H1 (cell line): ENCODE measurements at regions not wholly inside any gene's neighbourhood (a gene's known extent, or its start where the extent isn't known, plus 50 kb on each side); places are given as distances from the start of the nearest gene placed in this dataset.

Experiments used
- CTCF ChIA-PET: fragments of 300-600 bp; sonication (Branson Sonifier 250); formaldehyde crosslinking; loops from one replicate; lab custom pipeline; 2021; ENCODE audit not compliant: partially characterized antibody; lab: Charles Lee
- POLR2A ChIA-PET: fragments of 300-600 bp; sonication (Branson Sonifier 250); formaldehyde crosslinking; loops from one replicate; lab custom pipeline; 2021; ENCODE audit warnings: inconsistent platforms; ENCODE audit not compliant: partially characterized antibody; lab: Charles Lee
- DNase-seq, 2 experiments: peaks; one replicate each; pipeline versions ENCODE4 v3.0.0 to v3.0.0-alpha.2; 2010 to 2022; ENCODE audit warnings: low spot score in 2 of 2, low read depth in 1 of 2, mixed read lengths in 1 of 2
- FAIRE-seq: peaks from 2 replicates; lab custom pipeline; 2011; peaks lifted over from hg19 to GRCh38; lab: Jason Lieb, UNC
- H2AFZ ChIP-seq: 2 replicates; pipeline ENCODE4 v1.8.1; 2012; ENCODE audit warnings: low read length, inconsistent platforms
- H2AK5ac ChIP-seq: 2 replicates; pipeline ENCODE4 v1.6.1; 2013; ENCODE audit warnings: low read depth, low read length
- H2BK120ac ChIP-seq: replicated peaks from 2 replicates; pipeline ENCODE3; 2013; ENCODE audit warnings: low read depth, low read length, inconsistent platforms
- H2BK12ac ChIP-seq: 2 replicates; pipeline ENCODE4 v1.6.1; 2013; ENCODE audit warnings: low read depth, low read length
- H2BK15ac ChIP-seq: 2 replicates; pipeline ENCODE4 v1.6.1; 2013; ENCODE audit warnings: low read length
- H2BK20ac ChIP-seq: 2 replicates; pipeline ENCODE4 v1.6.1; 2013; ENCODE audit warnings: low read length
- H2BK5ac ChIP-seq: 2 replicates; pipeline ENCODE4 v1.6.1; 2013; ENCODE audit warnings: low read depth, low read length
- H3K14ac ChIP-seq: 2 replicates; pipeline ENCODE4 v1.6.1; 2013; ENCODE audit warnings: inconsistent platforms; ENCODE audit not compliant: insufficient read length
- H3K18ac ChIP-seq: 2 replicates; pipeline ENCODE4 v1.6.1; 2013; ENCODE audit warnings: low read length; ENCODE audit errors: extremely low read depth
- H3K23ac ChIP-seq: 2 replicates; pipeline ENCODE4 v1.6.1; 2013; ENCODE audit warnings: inconsistent platforms; ENCODE audit not compliant: insufficient read length
- H3K23me2 ChIP-seq: 2 replicates; pipeline ENCODE4 v1.6.1; 2013; ENCODE audit warnings: low read depth, low read length
- H3K27ac ChIP-seq: 2 replicates; pipeline ENCODE4 v1.6.1; 2011; ENCODE audit warnings: low read depth, low read length, inconsistent platforms
- H3K27me3 ChIP-seq, 4 experiments: replicated peaks in 1 of 4; 1 replicate in 1 of 4; 2 replicates in 3 of 4; pipeline versions ENCODE4 v1.6.1 to v1.8.1; 2011 to 2013; ENCODE audit warnings: low read length in 3 of 4, mild to moderate bottlenecking in 3 of 4, inconsistent platforms in 2 of 4, mixed read lengths in 2 of 4, moderate library complexity in 1 of 4; ENCODE audit not compliant: control insufficient read depth in 3 of 4, insufficient read depth in 3 of 4; ENCODE audit errors: extremely low read depth in 1 of 4
- H3K36me3 ChIP-seq, 4 experiments: 2 replicates each; pipeline versions ENCODE4 v1.6.1 to v1.8.1; 2011 to 2013; ENCODE audit warnings: mild to moderate bottlenecking in 4 of 4, low read length in 3 of 4, moderate library complexity in 2 of 4, control low read depth in 1 of 4, inconsistent platforms in 1 of 4; ENCODE audit not compliant: insufficient read depth in 4 of 4, control insufficient read depth in 2 of 4
- H3K4ac ChIP-seq: replicated peaks from 2 replicates; pipeline ENCODE3; 2013; ENCODE audit warnings: low read length, low read depth, mixed read lengths, inconsistent platforms; ENCODE audit not compliant: insufficient read length
- H3K4me1 ChIP-seq, 4 experiments: replicated peaks in 1 of 4; 1 replicate in 1 of 4; 2 replicates in 3 of 4; pipeline versions ENCODE4 v1.6.1 to v1.8.1; 2011 to 2013; ENCODE audit warnings: low read length in 3 of 4, inconsistent platforms in 2 of 4, mixed read lengths in 1 of 4; ENCODE audit not compliant: insufficient read depth in 4 of 4, control insufficient read depth in 3 of 4
- H3K4me2 ChIP-seq, 2 experiments: 2 replicates each; pipeline versions ENCODE4 v1.6.1 to v1.8.1; 2011 to 2013; ENCODE audit warnings: low read depth in 2 of 2, low read length in 2 of 2, control low read depth in 1 of 2, inconsistent platforms in 1 of 2, mild to moderate bottlenecking in 1 of 2; ENCODE audit not compliant: insufficient read depth in 1 of 2
- H3K4me3 ChIP-seq, 4 experiments: fragments of 200-600, 300-600 bp in 1 of 4; sonication (generic), shearing (Covaris generic), sonication (Bioruptor Twin) in 1 of 4; 2 replicates each; pipeline versions ENCODE4 v1.5.1 to v1.8.1; 2011 to 2016; ENCODE audit warnings: low read length in 4 of 4, low read depth in 3 of 4, control low read depth in 2 of 4, inconsistent platforms in 2 of 4, mild to moderate bottlenecking in 2 of 4, mixed read lengths in 1 of 4, moderate library complexity in 1 of 4; ENCODE audit not compliant: insufficient read depth in 2 of 4; ENCODE audit errors: extremely low read depth in 1 of 4
- H3K56ac ChIP-seq: replicated peaks from 2 replicates; pipeline ENCODE3; 2013; ENCODE audit warnings: low read depth, mild to moderate bottlenecking, mixed read lengths, low read length, inconsistent platforms; ENCODE audit not compliant: insufficient read length
- H3K79me1 ChIP-seq: 2 replicates; pipeline ENCODE4 v1.6.1; 2013; ENCODE audit warnings: low read depth, low read length, control low read depth
- H3K79me2 ChIP-seq, 2 experiments: 2 replicates each; pipeline versions ENCODE4 v1.6.1 to v1.8.1; 2012 to 2013; ENCODE audit warnings: low read length in 2 of 2, mild to moderate bottlenecking in 2 of 2, inconsistent platforms in 1 of 2; ENCODE audit not compliant: insufficient read depth in 2 of 2, control insufficient read depth in 1 of 2
- H3K9ac ChIP-seq, 4 experiments: replicated peaks in 1 of 4; 1 replicate in 1 of 4; 2 replicates in 3 of 4; pipeline versions ENCODE4 v1.6.1 to v1.8.1; 2011 to 2013; ENCODE audit warnings: low read depth in 3 of 4, low read length in 3 of 4, control low read depth in 2 of 4, mild to moderate bottlenecking in 2 of 4, moderate library complexity in 2 of 4, inconsistent platforms in 1 of 4; ENCODE audit errors: extremely low read depth in 1 of 4
- H3K9me3 ChIP-seq, 2 experiments: 2 replicates each; pipeline versions ENCODE4 v1.6.1 to v1.8.1; 2012 to 2013; ENCODE audit warnings: mild to moderate bottlenecking in 2 of 2, moderate library complexity in 2 of 2, control low read depth in 1 of 2, inconsistent platforms in 1 of 2, low read depth in 1 of 2, low read length in 1 of 2, mixed read lengths in 1 of 2; ENCODE audit not compliant: insufficient read depth in 2 of 2
- H4K20me1 ChIP-seq, 2 experiments: replicated peaks in 1 of 2; 2 replicates each; pipeline versions ENCODE3 to v1.8.1; 2011 to 2013; ENCODE audit warnings: inconsistent platforms in 2 of 2, low read length in 2 of 2, mild to moderate bottlenecking in 1 of 2; ENCODE audit not compliant: insufficient read depth in 2 of 2, control insufficient read depth in 1 of 2
- H4K5ac ChIP-seq: 2 replicates; pipeline ENCODE4 v1.6.1; 2013; ENCODE audit warnings: low read length, low read depth, mixed read lengths, inconsistent platforms; ENCODE audit not compliant: insufficient read length
- H4K8ac ChIP-seq: 2 replicates; pipeline ENCODE4 v1.8.0; 2013; ENCODE audit warnings: mild to moderate bottlenecking, moderate library complexity, low read length, inconsistent platforms; ENCODE audit not compliant: insufficient read depth; ENCODE audit errors: extremely low read depth
- H4K91ac ChIP-seq: replicated peaks from 2 replicates; pipeline ENCODE3; 2013; ENCODE audit warnings: low read length, mixed read lengths, inconsistent platforms; ENCODE audit not compliant: insufficient read length
- CBX5 ChIP-seq: fragments of 300-800, 300-1000 bp; sonication (generic); IDR thresholded peaks from 2 replicates; pipeline ENCODE4 v1.7.1; 2016; ENCODE audit warnings: antibody characterized with exemption, low read length, low read depth
- E2F6 ChIP-seq: IDR thresholded peaks from 2 replicates; pipeline ENCODE4 v1.6.1; 2012; ENCODE audit warnings: inconsistent platforms
- EP300 ChIP-seq, 2 experiments: IDR thresholded peaks; 1 replicate in 1 of 2; 2 replicates in 1 of 2; pipeline ENCODE4 v1.6.1; 2011 to 2012; ENCODE audit warnings: low read depth in 2 of 2, low read length in 2 of 2, mild to moderate bottlenecking in 2 of 2, borderline replicate concordance in 1 of 2, inconsistent platforms in 1 of 2, moderate library complexity in 1 of 2
- FOSL1 ChIP-seq: IDR thresholded peaks from 2 replicates; pipeline ENCODE4 v1.6.1; 2011; ENCODE audit warnings: mild to moderate bottlenecking, low read depth, low read length, moderate library complexity; ENCODE audit not compliant: insufficient read depth
- GABPA ChIP-seq: IDR thresholded peaks from 2 replicates; pipeline ENCODE4 v1.6.1; 2011; ENCODE audit warnings: mild to moderate bottlenecking, low read length, moderate library complexity, borderline replicate concordance; ENCODE audit not compliant: insufficient read depth
- KDM4A ChIP-seq: IDR thresholded peaks from one replicate; pipeline ENCODE4 v1.7.1; 2012; ENCODE audit warnings: low read depth, mild to moderate bottlenecking, moderate library complexity, low read length, inconsistent platforms; ENCODE audit not compliant: severe bottlenecking
- MAFK ChIP-seq: IDR thresholded peaks from 2 replicates; pipeline ENCODE4 v1.6.1; 2012; ENCODE audit warnings: low read depth, mild to moderate bottlenecking, improper control_type of control experiment, low read length
- NRF1 ChIP-seq: IDR thresholded peaks from 2 replicates; pipeline ENCODE4 v1.6.1; 2011; ENCODE audit warnings: mild to moderate bottlenecking, low read depth, low read length, improper control_type of control experiment
- RNF2 ChIP-seq: fragments of 200-900, 300-1000 bp; sonication (generic); IDR thresholded peaks from 2 replicates; pipeline ENCODE4 v1.7.1; 2016; ENCODE audit warnings: borderline replicate concordance, low read depth, mild to moderate bottlenecking, antibody characterized with exemption, low read length; ENCODE audit not compliant: poor library complexity, severe bottlenecking; ENCODE audit errors: missing control alignments
- SIRT6 ChIP-seq: IDR thresholded peaks from one replicate; pipeline ENCODE4 v1.7.1; 2012; ENCODE audit warnings: low read length, inconsistent platforms
- SRF ChIP-seq: IDR thresholded peaks from 2 replicates; pipeline ENCODE4 v1.6.1; 2011; ENCODE audit warnings: mild to moderate bottlenecking, low read depth, low read length, moderate library complexity
- TCF12 ChIP-seq: IDR thresholded peaks from 2 replicates; pipeline ENCODE4 v1.6.1; 2011; ENCODE audit warnings: low read depth, mild to moderate bottlenecking, low read length
- ZNF274 ChIP-seq: IDR thresholded peaks from 2 replicates; pipeline ENCODE4 v1.7.0; 2012; ENCODE audit warnings: low read length, borderline replicate concordance; ENCODE audit errors: extremely low read depth
- WGBS, 2 experiments: shearing (Covaris generic) in 1 of 2; methylation state at CpG; one replicate each; pipeline versions ENCODE4 v1.1.6 to v1.1.7; 2013 to 2015; ENCODE audit warnings: low lambda C conversion rate in 2 of 2, mixed read lengths in 2 of 2, inconsistent platforms in 1 of 2, low coverage in 1 of 2, missing lambda C conversion rate in 1 of 2; ENCODE audit not compliant: insufficient replicate concordance in 2 of 2, insufficient coverage in 1 of 2, insufficient read length in 1 of 2; ENCODE audit errors: extremely low coverage in 1 of 2, missing lambda C conversion rate in 1 of 2; 5-methylcytosine and 5-hydroxymethylcytosine counted together

- DNase-seq = no peak
- Histone ChIP-seq H2BK12ac (no peak overlapping the region), H4K5ac (no peak overlapping the region), H4K8ac (no peak overlapping the region), H3K27me3 (peaks cover 0 to 11% (median 8%) of the 10 kb centered on the region in 4 experiments; a peak in 5 of 7 replicates), H3K9ac (no peak overlapping the region), H3K79me2 (no peaks in the 10 kb centered on the region), H4K20me1 (no peaks in the 10 kb centered on the region), H3K23me2 (peaks cover 7% of the 10 kb centered on the region), H2AFZ (no peak overlapping the region), H2AK5ac (no peak overlapping the region), H3K4me2 (peak overlapping the region; percentile 77 to 79; a peak in 2 of 4 replicates), H3K18ac (no peak overlapping the region), H4K91ac (no peak overlapping the region), H3K27ac (no peak overlapping the region), H3K79me1 (no peaks in the 10 kb centered on the region), H3K23ac (no peak overlapping the region), H3K4me3 (peak overlapping the region in 1 of 4 experiments; percentile 55; a peak in 1 of 8 replicates), H2BK120ac (no peak overlapping the region), H3K4ac (no peak overlapping the region), H3K36me3 (no peaks in the 10 kb centered on the region), H2BK20ac (0 out of 2 replicates have a peak overlapping the region, but pooled peaks have one; percentile 37), H2BK5ac (no peak overlapping the region; the same call in 1 of the 2 replicates), H3K56ac (no peak overlapping the region), H3K4me1 (peaks cover 0 to 9% (median 3%) of the 10 kb centered on the region in 4 experiments; a peak in 2 of 7 replicates), H3K14ac (no peak overlapping the region), H3K9me3 (peaks cover 5 to 8% of the 10 kb centered on the region in 2 experiments), H2BK15ac (peak overlapping the region; percentile 89; the same call in 1 of the 2 replicates)
- FAIRE-seq = no peak
- CTCF ChIA-PET = no interaction called here
- 82% methylated on average over 16 of the region's 16 CpGs; no CpG with 5 or more reads in 1 of the 2 experiments for WGBS, 2 experiments
- POLR2A ChIA-PET = no interaction called here
- TF ChIP-seq GABPA (no peak), EP300 (IDR thresholded peaks at IDR 0.05; ENCODE audit: borderline replicate concordance in 1 of 2, low read depth in 2 of 2, low read length in 2 of 2) (no peak), CBX5 (no peak), MAFK (no peak), FOSL1 (no peak), TCF12 (no peak), ZNF274 (no peak), SRF (no peak), SIRT6 (no peak), KDM4A (no peak), NRF1 (no peak), E2F6 (no peak), RNF2 (no peak)
Observed at GRCh38 chr14:97457575-97458085, 660.4 kb downstream of the VRK1 start.
